A549 (cell line): ENCODE measurements at regions not wholly inside any gene's neighbourhood (a gene's known extent, or its start where the extent isn't known, plus 50 kb on each side); places are given as distances from the start of the nearest gene placed in this dataset.

Experiments used
- CTCF ChIP-seq: fragments of >200 bp; sonication (Bioruptor Twin); formaldehyde crosslinking; IDR thresholded peaks from 3 replicates; pipeline ENCODE4 v1.5.1; 2016
- EP300 ChIP-seq, 2 experiments: fragments of >200 bp; sonication (Bioruptor Twin); formaldehyde crosslinking; IDR thresholded peaks; 2 replicates in 1 of 2; 3 replicates in 1 of 2; pipeline ENCODE4 v1.6.1; 2016 to 2017
- POLR2A ChIP-seq: IDR thresholded peaks from 2 replicates; pipeline ENCODE4 v1.6.1; 2012; ENCODE audit warnings: mild to moderate bottlenecking, low read length

- TF ChIP-seq POLR2A: no peak
- TF ChIP-seq CTCF: no peak
- TF ChIP-seq EP300 (IDR thresholded peaks at IDR 0.05): no peak
Observed at GRCh38 chr10:17523246-17523753, 68.9 kb upstream of the ST8SIA6 start.
